ENCODE measurements at regions not wholly inside any gene's neighbourhood (a gene's known extent, or its start where the extent isn't known, plus 50 kb on each side); places are given as distances from the start of the nearest gene placed in this dataset.

DNA sequence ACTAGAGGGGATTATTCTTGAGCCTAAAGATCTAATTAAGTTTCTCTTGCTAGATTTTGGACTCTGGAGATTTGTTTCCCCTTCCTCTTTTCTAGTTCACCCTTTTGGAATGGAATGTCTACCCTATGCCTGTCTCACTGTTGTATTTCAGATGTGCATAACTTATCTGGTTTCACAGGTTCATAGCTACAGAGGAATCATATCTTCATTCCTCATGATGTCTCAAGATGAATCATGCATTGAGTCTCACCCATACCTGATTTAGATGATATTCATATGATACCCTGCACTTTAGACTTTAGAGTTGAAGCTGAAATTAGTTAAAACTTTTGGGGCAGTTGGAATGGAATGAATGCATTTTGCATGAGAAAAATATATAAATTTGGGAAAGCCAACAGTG is 246.7 kb downstream of the HS3ST1 start:
- DNase-seq = no peak

- no peak for DNase-seq
These were observed 248.9 kb downstream of the HS3ST1 start for GRCh38 chr4:11179796-11180195.

DNA sequence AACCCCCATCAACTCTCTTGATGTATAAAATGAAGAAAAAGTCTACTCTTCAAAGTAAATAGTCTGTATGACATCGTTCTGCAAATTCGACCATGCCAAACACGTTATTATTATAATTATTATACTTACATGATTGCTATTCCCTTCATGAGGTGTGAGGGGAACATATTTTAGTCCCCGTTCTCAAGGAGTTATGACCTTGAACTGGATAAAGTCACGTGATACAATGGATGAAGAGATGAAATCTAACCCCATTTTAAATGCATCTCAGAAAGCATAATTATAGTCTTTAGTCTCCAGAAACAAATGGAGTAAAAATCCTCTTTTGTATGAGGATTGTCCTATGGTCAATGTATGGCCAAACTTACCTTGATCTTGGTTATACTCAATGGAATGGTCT is 250.3 kb downstream of the HS3ST1 start:
- DNase-seq = no peak

- DNase-seq = no peak
These were observed 253.3 kb downstream of the HS3ST1 start for GRCh38 chr4:11175374-11175773.

DNA sequence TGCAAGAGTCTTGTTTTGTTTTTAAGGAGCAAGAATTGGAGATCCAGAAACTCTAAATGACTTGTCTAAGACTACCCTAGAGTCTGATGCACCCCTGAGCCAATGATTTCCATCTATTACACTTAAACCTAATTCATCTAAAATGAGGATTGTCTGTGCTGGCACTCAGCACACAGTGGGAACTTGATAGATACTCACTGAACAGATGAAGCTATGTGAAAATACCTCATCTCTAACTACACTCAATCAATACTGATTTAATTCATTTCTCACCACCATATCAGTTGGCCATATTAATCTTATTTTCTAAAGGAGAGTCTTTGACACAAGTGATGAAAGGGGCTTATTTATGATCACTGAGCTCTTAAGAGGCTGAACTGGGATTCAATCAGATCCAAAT is 262.1 kb downstream of the HS3ST1 start:
- no peak for DNase-seq

DNA sequence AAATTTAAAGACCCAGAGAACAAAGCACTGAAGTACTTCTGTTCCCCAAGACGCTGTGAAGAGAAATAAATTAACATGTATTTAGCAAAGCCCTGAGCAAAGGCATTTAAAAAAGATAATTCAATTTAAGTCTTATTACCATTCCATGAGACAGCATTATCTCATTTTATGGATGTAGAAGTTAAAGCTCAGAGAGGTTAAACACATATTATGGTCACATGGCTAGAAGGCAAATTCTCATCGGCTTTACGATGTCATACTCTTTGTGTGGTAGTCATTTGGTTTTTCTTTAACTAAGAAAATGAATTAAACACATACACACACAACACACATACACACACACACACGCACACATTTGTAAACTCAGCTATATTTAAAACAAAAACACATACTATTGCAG is 262.7 kb downstream of the HS3ST1 start:
- no peak for DNase-seq

GRCh38 chr4:11165052-11165451 is 263.6 kb downstream of the HS3ST1 start:
- DNase-seq = no peak

- DNase-seq = no peak
These were observed 268.4 kb downstream of the HS3ST1 start for GRCh38 chr4:11160288-11160687.

- DNase-seq = no peak
These were observed 269.7 kb downstream of the HS3ST1 start for GRCh38 chr4:11158971-11159370.

GRCh38 chr4:11155208-11155867 is 273.4 kb downstream of the HS3ST1 start:
- DNase-seq = no peak

- DNase-seq = no peak
These were observed 275.4 kb downstream of the HS3ST1 start for GRCh38 chr4:11153171-11153750.

DNA sequence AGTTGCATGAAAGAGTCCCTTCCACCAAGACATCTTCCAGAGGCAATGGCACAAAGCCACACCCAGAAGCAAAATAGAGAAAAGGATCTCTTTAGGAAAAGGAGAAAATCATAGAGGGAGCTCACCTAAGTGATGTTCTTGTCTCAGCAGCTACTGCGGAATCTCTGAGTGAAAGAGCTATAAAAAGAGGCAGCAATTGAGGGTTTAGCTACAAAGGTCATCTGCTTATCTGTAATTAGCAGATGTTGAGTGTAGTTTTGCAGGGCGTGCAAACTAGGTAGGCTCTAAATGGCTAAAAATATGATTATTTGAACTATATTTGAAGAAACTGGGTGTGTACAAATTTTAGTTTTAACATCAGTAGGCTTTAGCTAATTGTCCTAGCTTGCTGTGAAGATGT is 276.0 kb downstream of the HS3ST1 start:
- no peak for DNase-seq

GRCh38 chr4:11151500-11151899 is 277.2 kb downstream of the HS3ST1 start:
- no peak for DNase-seq

GRCh38 chr4:11149612-11150259 is 279.0 kb downstream of the HS3ST1 start:
- no peak for DNase-seq

DNA sequence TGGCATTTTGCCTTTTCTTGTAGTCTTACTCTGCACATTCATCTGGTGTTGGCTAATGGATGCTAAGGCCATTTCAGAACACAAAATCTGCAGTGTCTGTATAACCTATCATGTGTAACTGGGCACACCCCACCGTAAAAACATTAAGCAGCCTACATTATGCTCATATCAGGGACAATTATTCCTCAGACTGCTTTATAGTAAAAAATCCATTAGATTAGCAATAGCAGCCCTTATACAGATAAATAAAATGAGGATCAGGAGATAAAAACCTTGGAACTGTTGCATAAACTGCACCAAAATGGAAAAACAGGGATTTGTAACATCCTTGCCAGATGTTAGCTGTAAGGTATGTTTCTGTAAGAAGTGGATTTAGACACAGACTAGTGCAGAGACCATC is 288.8 kb downstream of the HS3ST1 start:
- DNase-seq = no peak

DNA sequence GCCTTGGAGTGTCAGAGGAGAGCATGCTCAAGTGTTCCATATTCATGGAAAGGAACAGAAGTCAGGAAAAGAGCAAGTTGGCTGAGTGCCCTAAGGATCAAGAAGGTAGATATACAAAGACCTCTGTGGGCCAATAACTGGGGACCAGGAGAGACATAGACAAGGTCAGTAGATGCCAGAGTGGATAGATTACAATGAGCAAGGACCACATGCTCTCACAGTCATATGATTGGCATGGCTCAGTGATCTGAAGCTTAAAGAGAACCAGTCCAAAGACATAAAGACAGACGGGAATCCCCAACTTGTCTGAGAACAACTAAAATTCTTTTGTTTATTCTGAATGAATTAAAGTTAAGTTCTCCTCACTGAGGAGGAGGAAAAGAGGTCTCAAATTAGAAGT is 289.7 kb downstream of the HS3ST1 start:
- DNase-seq = no peak

DNA sequence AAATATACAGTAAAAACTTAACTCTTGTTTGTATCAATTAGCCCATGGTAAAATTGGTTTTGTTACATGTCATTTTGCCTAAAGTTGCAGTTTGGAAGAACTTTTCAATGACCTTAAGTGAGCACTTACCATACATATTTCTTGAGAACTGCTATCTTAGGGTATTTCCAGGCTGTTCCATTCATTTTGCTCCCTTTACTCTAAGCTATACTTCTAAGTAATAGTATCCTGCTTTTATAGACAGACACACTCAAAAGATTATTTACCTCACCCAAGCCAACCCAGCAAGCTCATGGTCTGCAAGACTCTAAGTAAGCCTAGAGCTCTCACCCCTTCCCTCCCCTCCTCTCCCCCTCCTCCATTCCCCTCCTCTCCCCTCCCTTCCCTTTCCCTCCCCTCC is 294.0 kb downstream of the HS3ST1 start:
- DNase-seq = no peak

GRCh38 chr4:11133868-11134267 is 294.8 kb downstream of the HS3ST1 start:
- DNase-seq = no peak

GRCh38 chr4:11132478-11132877 is 296.2 kb downstream of the HS3ST1 start:
- DNase-seq = no peak

DNA sequence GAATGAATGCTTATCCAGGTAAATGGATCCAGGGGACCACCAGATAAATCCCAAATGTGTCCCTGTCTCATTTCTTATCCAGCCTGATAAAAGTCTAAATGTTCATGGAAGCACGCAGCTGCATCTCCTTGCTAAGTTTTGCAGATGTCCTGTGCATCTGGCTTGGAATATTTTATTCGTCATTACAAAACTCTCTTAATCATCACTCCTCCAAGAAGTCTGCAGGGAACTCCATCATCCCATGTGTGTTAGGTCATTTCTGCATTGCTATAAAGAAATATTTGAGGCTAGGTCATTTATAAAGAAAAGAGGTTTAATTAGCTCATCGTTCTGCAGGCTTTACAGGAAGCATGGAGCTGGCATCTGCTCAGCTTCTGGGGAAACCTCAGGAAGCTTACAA is 297.2 kb downstream of the HS3ST1 start:
- DNase-seq = no peak

DNA sequence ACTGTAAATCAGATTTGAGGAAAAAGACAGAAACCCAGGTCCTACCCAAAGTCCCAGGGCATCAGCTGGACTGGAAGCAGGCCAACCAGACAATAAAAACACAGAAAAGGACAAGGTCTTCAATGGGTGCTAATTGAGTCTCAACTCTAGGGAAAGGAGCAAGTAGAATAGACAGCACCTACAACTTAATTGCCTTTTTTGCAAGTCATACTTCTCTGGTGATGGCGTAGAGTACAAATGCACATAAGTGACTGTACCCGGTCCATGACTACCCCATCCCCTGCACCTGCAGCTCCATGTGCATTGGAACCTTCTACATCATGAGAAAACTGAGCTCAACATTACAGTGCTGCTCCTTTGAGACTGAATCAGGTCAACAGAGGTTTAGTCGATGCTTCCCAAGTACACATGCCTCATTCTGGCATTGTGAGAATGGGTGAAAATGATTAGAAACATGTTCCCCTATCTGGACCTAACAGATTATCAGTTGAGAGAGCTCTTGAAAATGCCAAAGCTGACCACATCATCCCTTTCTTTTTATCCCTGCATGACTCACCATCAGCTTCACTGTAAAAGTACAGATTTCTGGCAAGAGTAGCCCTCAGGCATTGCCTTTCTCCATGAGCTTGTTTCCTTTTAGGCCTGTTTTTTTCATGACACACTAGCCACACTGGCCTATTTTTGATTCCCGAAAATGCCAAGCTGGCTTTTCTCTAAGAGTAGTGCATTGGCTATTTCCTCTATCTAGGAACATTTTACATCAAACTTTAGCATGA is 298.3 kb downstream of the HS3ST1 start:
- DNase-seq = no peak

- DNase-seq = no peak
These were observed 308.3 kb downstream of the HS3ST1 start for GRCh38 chr4:11120435-11120834.

DNA sequence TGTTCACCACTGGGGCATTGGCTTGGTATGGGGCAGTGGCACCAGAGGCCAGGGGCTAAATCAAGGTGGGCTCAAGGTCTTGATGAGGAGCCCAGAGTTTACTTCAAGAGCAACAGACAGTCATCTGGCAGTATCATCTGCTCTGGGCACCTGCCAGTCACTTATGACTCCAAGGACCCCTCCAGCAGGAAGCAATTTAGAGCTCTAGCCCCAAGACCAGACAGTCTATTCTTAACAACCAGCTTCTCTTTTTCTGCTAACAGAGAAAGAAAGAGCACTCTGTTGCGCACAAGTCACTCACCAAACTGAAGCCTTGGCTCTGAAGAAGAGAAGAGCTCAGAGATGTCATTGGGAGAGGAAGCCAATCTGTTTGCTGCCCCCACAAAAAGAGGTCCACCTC is 309.2 kb downstream of the HS3ST1 start:
- DNase-seq = no peak

DNA sequence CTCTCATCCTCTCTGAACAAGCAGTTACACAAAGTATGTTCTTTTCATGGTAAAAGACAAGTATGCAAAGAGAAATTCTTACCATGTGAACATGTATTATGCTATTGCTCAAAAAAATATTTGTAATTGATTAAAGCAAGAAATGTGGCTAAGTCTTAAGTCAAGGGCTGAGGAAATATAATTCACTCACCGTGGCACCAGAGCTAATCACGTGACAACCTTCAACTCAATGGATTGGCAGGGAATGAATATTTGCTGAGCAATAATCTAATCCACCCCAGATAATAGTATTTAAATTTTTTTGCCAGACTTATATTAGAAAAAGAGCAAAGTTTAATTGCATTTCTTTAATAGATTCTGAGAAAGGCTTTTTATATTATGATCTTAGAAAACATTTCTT is 310.2 kb downstream of the HS3ST1 start:
- no peak for DNase-seq
